ENCODE measurements at regions not wholly inside any gene's neighbourhood (a gene's known extent, or its start where the extent isn't known, plus 50 kb on each side); places are given as distances from the start of the nearest gene placed in this dataset.

DNA sequence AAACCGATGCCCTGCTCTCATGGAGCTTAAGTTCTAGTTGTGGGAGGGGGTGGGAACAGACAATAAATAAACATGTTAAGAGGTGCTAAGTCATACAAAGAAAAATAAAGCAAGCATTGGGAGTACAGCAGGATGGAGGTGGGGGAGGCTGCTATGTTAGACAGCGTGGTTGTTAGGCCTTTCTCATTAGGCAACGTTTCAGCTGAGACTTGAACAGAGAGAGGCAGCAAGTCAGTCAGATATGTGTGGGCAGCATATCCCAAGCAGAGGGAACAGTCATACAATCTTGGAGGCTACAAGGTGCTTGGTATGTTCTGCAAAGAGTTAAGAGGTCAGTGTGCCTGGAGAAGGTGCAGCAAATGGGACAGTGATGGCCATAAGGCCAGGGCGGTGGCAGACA lies 97.7 kb upstream of the CCDC196 start:
- H3K4me3 Mint-ChIP-seq: no peak overlapping the region
- H3F3A ChIP-seq (replicated peaks; ENCODE audit: low read depth): no peaks in the 10 kb centered on the region

More for the DNA sequence above, 97.7 kb upstream of the CCDC196 start:
- DNase-seq (ENCODE audit: low spot score): no peak
- Mint-ChIP-seq H3K9me3 (no peaks in the 10 kb centered on the region), H3K27ac (no peak overlapping the region), H3K36me3 (ENCODE audit: low read depth) (no peaks in the 10 kb centered on the region), H3K4me1 (peaks cover 7% of the 10 kb centered on the region; the same call in 2 of the 3 replicates), H3K27me3 (ENCODE audit: insufficient read depth, low read depth, poor library complexity) (peaks cover 3% of the 10 kb centered on the region)
- no peaks in the 10 kb centered on the region for H3K27me3 ChIP-seq (ENCODE audit: insufficient read depth)
- no peak overlapping the region for H3K27ac ChIP-seq (ENCODE audit: low read depth)
- no peaks in the 10 kb centered on the region for H3K9me2 ChIP-seq (ENCODE audit: insufficient read depth)
- no peak overlapping the region for H2AFZ ChIP-seq
- no peak overlapping the region for H3K4me3 ChIP-seq
- no peaks in the 10 kb centered on the region for H3K79me2 ChIP-seq (replicated peaks; ENCODE audit: insufficient read depth)
- no peak for ATAC-seq
- H3K4me2 ChIP-seq: no peak overlapping the region
- no peaks in the 10 kb centered on the region for H4K20me1 ChIP-seq (replicated peaks; ENCODE audit: insufficient read depth)
- H3K36me3 ChIP-seq (ENCODE audit: insufficient read depth): no peaks in the 10 kb centered on the region
- peaks cover 8% of the 10 kb centered on the region for H3K4me1 ChIP-seq (ENCODE audit: insufficient read depth)
- TF ChIP-seq ETS1 (IDR thresholded peaks at IDR 0.05): no peak
- no peak for TF ChIP-seq STAT1 (IDR thresholded peaks at IDR 0.05; ENCODE audit: unreplicated experiment)
- TF ChIP-seq CREB1 (CRISPR knock-in tag; IDR thresholded peaks at IDR 0.05; ENCODE audit: low read depth): no peak
- TF ChIP-seq, protein P1, sequence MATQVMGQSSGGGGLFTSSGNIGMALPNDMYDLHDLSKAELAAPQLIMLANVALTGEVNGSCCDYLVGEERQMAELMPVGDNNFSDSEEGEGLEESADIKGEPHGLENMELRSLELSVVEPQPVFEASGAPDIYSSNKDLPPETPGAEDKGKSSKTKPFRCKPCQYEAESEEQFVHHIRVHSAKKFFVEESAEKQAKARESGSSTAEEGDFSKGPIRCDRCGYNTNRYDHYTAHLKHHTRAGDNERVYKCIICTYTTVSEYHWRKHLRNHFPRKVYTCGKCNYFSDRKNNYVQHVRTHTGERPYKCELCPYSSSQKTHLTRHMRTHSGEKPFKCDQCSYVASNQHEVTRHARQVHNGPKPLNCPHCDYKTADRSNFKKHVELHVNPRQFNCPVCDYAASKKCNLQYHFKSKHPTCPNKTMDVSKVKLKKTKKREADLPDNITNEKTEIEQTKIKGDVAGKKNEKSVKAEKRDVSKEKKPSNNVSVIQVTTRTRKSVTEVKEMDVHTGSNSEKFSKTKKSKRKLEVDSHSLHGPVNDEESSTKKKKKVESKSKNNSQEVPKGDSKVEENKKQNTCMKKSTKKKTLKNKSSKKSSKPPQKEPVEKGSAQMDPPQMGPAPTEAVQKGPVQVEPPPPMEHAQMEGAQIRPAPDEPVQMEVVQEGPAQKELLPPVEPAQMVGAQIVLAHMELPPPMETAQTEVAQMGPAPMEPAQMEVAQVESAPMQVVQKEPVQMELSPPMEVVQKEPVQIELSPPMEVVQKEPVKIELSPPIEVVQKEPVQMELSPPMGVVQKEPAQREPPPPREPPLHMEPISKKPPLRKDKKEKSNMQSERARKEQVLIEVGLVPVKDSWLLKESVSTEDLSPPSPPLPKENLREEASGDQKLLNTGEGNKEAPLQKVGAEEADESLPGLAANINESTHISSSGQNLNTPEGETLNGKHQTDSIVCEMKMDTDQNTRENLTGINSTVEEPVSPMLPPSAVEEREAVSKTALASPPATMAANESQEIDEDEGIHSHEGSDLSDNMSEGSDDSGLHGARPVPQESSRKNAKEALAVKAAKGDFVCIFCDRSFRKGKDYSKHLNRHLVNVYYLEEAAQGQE (IDR thresholded peaks at IDR 0.05; ENCODE audit: unreplicated experiment): no peak
- TF ChIP-seq ZNF114 (CRISPR knock-in tag; IDR thresholded peaks at IDR 0.05): no peak
- TF ChIP-seq NANOG (IDR thresholded peaks at IDR 0.05; ENCODE audit: borderline replicate concordance): no peak
- no peak for TF ChIP-seq JUNB (IDR thresholded peaks at IDR 0.05; ENCODE audit: unreplicated experiment)
- TF ChIP-seq, protein P2, sequence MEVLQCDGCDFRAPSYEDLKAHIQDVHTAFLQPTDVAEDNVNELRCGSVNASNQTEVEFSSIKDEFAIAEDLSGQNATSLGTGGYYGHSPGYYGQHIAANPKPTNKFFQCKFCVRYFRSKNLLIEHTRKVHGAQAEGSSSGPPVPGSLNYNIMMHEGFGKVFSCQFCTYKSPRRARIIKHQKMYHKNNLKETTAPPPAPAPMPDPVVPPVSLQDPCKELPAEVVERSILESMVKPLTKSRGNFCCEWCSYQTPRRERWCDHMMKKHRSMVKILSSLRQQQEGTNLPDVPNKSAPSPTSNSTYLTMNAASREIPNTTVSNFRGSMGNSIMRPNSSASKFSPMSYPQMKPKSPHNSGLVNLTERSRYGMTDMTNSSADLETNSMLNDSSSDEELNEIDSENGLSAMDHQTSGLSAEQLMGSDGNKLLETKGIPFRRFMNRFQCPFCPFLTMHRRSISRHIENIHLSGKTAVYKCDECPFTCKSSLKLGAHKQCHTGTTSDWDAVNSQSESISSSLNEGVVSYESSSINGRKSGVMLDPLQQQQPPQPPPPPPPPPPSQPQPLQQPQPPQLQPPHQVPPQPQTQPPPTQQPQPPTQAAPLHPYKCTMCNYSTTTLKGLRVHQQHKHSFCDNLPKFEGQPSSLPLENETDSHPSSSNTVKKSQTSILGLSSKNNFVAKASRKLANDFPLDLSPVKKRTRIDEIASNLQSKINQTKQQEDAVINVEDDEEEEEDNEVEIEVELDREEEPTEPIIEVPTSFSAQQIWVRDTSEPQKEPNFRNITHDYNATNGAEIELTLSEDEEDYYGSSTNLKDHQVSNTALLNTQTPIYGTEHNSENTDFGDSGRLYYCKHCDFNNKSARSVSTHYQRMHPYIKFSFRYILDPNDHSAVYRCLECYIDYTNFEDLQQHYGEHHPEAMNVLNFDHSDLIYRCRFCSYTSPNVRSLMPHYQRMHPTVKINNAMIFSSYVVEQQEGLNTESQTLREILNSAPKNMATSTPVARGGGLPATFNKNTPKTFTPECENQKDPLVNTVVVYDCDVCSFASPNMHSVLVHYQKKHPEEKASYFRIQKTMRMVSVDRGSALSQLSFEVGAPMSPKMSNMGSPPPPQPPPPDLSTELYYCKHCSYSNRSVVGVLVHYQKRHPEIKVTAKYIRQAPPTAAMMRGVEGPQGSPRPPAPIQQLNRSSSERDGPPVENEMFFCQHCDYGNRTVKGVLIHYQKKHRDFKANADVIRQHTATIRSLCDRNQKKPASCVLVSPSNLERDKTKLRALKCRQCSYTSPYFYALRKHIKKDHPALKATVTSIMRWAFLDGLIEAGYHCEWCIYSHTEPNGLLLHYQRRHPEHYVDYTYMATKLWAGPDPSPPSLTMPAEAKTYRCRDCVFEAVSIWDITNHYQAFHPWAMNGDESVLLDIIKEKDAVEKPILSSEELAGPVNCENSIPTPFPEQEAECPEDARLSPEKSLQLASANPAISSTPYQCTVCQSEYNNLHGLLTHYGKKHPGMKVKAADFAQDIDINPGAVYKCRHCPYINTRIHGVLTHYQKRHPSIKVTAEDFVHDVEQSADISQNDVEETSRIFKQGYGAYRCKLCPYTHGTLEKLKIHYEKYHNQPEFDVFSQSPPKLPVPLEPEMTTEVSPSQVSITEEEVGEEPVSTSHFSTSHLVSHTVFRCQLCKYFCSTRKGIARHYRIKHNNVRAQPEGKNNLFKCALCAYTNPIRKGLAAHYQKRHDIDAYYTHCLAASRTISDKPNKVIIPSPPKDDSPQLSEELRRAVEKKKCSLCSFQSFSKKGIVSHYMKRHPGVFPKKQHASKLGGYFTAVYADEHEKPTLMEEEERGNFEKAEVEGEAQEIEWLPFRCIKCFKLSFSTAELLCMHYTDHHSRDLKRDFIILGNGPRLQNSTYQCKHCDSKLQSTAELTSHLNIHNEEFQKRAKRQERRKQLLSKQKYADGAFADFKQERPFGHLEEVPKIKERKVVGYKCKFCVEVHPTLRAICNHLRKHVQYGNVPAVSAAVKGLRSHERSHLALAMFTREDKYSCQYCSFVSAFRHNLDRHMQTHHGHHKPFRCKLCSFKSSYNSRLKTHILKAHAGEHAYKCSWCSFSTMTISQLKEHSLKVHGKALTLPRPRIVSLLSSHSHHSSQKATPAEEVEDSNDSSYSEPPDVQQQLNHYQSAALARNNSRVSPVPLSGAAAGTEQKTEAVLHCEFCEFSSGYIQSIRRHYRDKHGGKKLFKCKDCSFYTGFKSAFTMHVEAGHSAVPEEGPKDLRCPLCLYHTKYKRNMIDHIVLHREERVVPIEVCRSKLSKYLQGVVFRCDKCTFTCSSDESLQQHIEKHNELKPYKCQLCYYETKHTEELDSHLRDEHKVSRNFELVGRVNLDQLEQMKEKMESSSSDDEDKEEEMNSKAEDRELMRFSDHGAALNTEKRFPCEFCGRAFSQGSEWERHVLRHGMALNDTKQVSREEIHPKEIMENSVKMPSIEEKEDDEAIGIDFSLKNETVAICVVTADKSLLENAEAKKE (CRISPR knock-in tag; IDR thresholded peaks at IDR 0.05): no peak
- TF ChIP-seq EZH2 (IDR thresholded peaks at IDR 0.05; ENCODE audit: low read depth, unreplicated experiment): no peak
- no peak for TF ChIP-seq ZNF331 (CRISPR knock-in tag; IDR thresholded peaks at IDR 0.05; ENCODE audit: low read depth)
- no peak for TF ChIP-seq EZH2phosphoT487 (IDR thresholded peaks at IDR 0.05; ENCODE audit: unreplicated experiment)
